DND-41 (cell line): ENCODE measurements at regions not wholly inside any gene's neighbourhood (a gene's known extent, or its start where the extent isn't known, plus 50 kb on each side); places are given as distances from the start of the nearest gene placed in this dataset.

Experiments
- CTCF ChIP-seq: IDR thresholded peaks from 2 replicates; pipeline ENCODE4 v1.5.1; 2012; ENCODE audit warnings: borderline replicate concordance, low read length, moderate library complexity, mild to moderate bottlenecking; ENCODE audit not compliant: poor library complexity, severe bottlenecking; ENCODE audit errors: extremely low read depth
- EZH2 ChIP-seq: IDR thresholded peaks from 3 replicates; pipeline ENCODE4 v1.6.1; 2012; ENCODE audit warnings: borderline replicate concordance, low read depth, mild to moderate bottlenecking, moderate library complexity, low read length, inconsistent platforms; ENCODE audit not compliant: severe bottlenecking

GRCh38 chr12:69136931-69137613 lies 102.3 kb upstream of the CPSF6 start:
- TF ChIP-seq CTCF = no peak
- TF ChIP-seq EZH2 = no peak
